GM21360 (cell line): ENCODE measurements at regions not wholly inside any gene's neighbourhood (a gene's known extent, or its start where the extent isn't known, plus 50 kb on each side); places are given as distances from the start of the nearest gene placed in this dataset.

Source experiments
- ATAC-seq: cut with Tn5 transposase; IDR thresholded peaks from one replicate; pipeline ENCODE4 v1.9.1; 2021; ENCODE audit warnings: mild to moderate bottlenecking, moderate library complexity; ENCODE audit not compliant: unreplicated experiment

- no peak for ATAC-seq
Measured at GRCh38 chr5:19401032-19401431, 587.0 kb downstream of the CDH18 start.

GRCh38 chr5:19406576-19407365 is 581.2 kb downstream of the CDH18 start:
- no peak for ATAC-seq

GRCh38 chr5:19408149-19408548 is 579.9 kb downstream of the CDH18 start:
- ATAC-seq, result no peak

- no peak for ATAC-seq
Measured at GRCh38 chr5:19411936-19412335, 576.1 kb downstream of the CDH18 start.
